IMR-90 (cell line): ENCODE measurements at regions not wholly inside any gene's neighbourhood (a gene's known extent, or its start where the extent isn't known, plus 50 kb on each side); places are given as distances from the start of the nearest gene placed in this dataset.

Experiments used
- ATAC-seq: fragments of 200-7000 bp; cut with Tn5 transposase; 2 replicates; pipeline ENCODE4 v1.9.1; 2020; ENCODE audit warnings: low read depth, mild to moderate bottlenecking, moderate library complexity
- BruUV-seq: library from RNA; stranded (reverse); fragments of 400-500 nt; replicated peaks from 2 replicates; lab custom pipeline; 2021; lab: Mats Ljungman, UMichigan
- CTCF ChIA-PET: fragments of 300-600 bp; formaldehyde crosslinking; extraction: SDS; loops from one replicate; lab custom pipeline; 2021; ENCODE audit warnings: antibody characterized with exemption; lab: Yijun Ruan, JAX
- POLR2A ChIA-PET: fragments of 300-600 bp; sonication (Branson Sonifier 250); formaldehyde crosslinking; loops from one replicate; lab custom pipeline; 2022; ENCODE audit warnings: antibody characterized with exemption; ENCODE audit not compliant: unreplicated experiment; lab: Charles Lee
- DNase-seq: peaks from one replicate; pipeline ENCODE4 v3.0.0; 2013
- H2AFZ ChIP-seq: replicated peaks from 2 replicates; pipeline ENCODE3; 2013; ENCODE audit warnings: low read length, mild to moderate bottlenecking; ENCODE audit not compliant: poor library complexity
- H2AK5ac ChIP-seq: 2 replicates; pipeline ENCODE4 v1.6.1; 2013; ENCODE audit warnings: low read depth, low read length, inconsistent platforms
- H2AK9ac ChIP-seq: replicated peaks from 2 replicates; pipeline ENCODE3; 2013; ENCODE audit warnings: mild to moderate bottlenecking, low read depth, low read length, moderate library complexity; ENCODE audit not compliant: poor library complexity
- H2BK120ac ChIP-seq: 2 replicates; pipeline ENCODE4 v1.6.1; 2013; ENCODE audit warnings: low read depth, low read length, inconsistent platforms
- H2BK15ac ChIP-seq: 3 replicates; pipeline ENCODE4 v1.6.1; 2013; ENCODE audit warnings: low read depth, low read length, inconsistent platforms
- H2BK20ac ChIP-seq: 2 replicates; pipeline ENCODE4 v1.6.1; 2013; ENCODE audit warnings: low read depth, mild to moderate bottlenecking, inconsistent platforms, low read length, moderate library complexity
- H2BK5ac ChIP-seq: 2 replicates; pipeline ENCODE4 v1.6.1; 2013; ENCODE audit warnings: mild to moderate bottlenecking, low read depth, low read length, inconsistent platforms; ENCODE audit not compliant: poor library complexity, severe bottlenecking
- H3K14ac ChIP-seq: replicated peaks from 2 replicates; pipeline ENCODE4 v1.6.1; 2013; ENCODE audit warnings: low read depth, low read length, inconsistent platforms
- H3K18ac ChIP-seq: 2 replicates; pipeline ENCODE4 v1.6.1; 2013; ENCODE audit warnings: low read depth, low read length, control low read depth
- H3K23ac ChIP-seq: 2 replicates; pipeline ENCODE4 v1.6.1; 2013; ENCODE audit warnings: low read depth, low read length, inconsistent platforms
- H3K27ac ChIP-seq: 2 replicates; pipeline ENCODE4 v1.5.1; 2013; ENCODE audit warnings: mild to moderate bottlenecking, control low read depth, low read length; ENCODE audit not compliant: insufficient read depth
- H3K27me3 ChIP-seq: 2 replicates; pipeline ENCODE4 v1.6.1; 2013; ENCODE audit warnings: low read length; ENCODE audit not compliant: control insufficient read depth, insufficient read depth
- H3K36me3 ChIP-seq: 2 replicates; pipeline ENCODE4 v1.6.1; 2013; ENCODE audit warnings: low read length, mixed read lengths; ENCODE audit not compliant: control insufficient read depth, insufficient read depth
- H3K4ac ChIP-seq: 2 replicates; pipeline ENCODE4 v1.6.1; 2013; ENCODE audit warnings: low read depth, low read length, inconsistent platforms
- H3K4me1 ChIP-seq: 2 replicates; pipeline ENCODE4 v1.6.1; 2013; ENCODE audit warnings: low read length, mixed read lengths; ENCODE audit not compliant: control insufficient read depth, insufficient read depth
- H3K4me2 ChIP-seq: 2 replicates; pipeline ENCODE4 v1.6.1; 2013; ENCODE audit warnings: low read depth, mild to moderate bottlenecking, control low read depth, low read length, moderate library complexity
- H3K4me3 ChIP-seq: 2 replicates; pipeline ENCODE4 v1.5.1; 2013; ENCODE audit warnings: low read depth, mild to moderate bottlenecking, control low read depth, low read length, moderate library complexity; ENCODE audit not compliant: insufficient read depth
- H3K56ac ChIP-seq: 2 replicates; pipeline ENCODE4 v1.6.1; 2013; ENCODE audit warnings: low read length, inconsistent platforms; ENCODE audit not compliant: insufficient read depth; ENCODE audit errors: extremely low read depth
- H3K79me1 ChIP-seq, 2 experiments: 2 replicates each; pipeline ENCODE4 v1.6.1; 2013; ENCODE audit warnings: low read length in 2 of 2, inconsistent platforms in 1 of 2, low read depth in 1 of 2
- H3K9ac ChIP-seq: 2 replicates; pipeline ENCODE4 v1.6.1; 2013; ENCODE audit warnings: low read depth, low read length, control low read depth
- H3K9me1 ChIP-seq: 2 replicates; pipeline ENCODE4 v1.6.1; 2013; ENCODE audit warnings: low read length, inconsistent platforms; ENCODE audit not compliant: insufficient read depth
- H3K9me3 ChIP-seq: 2 replicates; pipeline ENCODE4 v1.6.1; 2013; ENCODE audit warnings: low read length; ENCODE audit not compliant: control insufficient read depth, insufficient read depth
- H4K20me1 ChIP-seq: 2 replicates; pipeline ENCODE4 v1.6.1; 2013; ENCODE audit warnings: low read length, inconsistent platforms; ENCODE audit not compliant: insufficient read depth
- H4K5ac ChIP-seq: 2 replicates; pipeline ENCODE4 v1.6.1; 2013; ENCODE audit warnings: mild to moderate bottlenecking, low read depth, low read length, control low read depth
- H4K8ac ChIP-seq, 2 experiments: 2 replicates each; pipeline ENCODE4 v1.6.1; 2013; ENCODE audit warnings: low read depth in 2 of 2, low read length in 2 of 2, control low read depth in 1 of 2, inconsistent platforms in 1 of 2
- H4K91ac ChIP-seq: 2 replicates; pipeline ENCODE4 v1.6.1; 2013; ENCODE audit warnings: low read depth, low read length, inconsistent platforms; ENCODE audit not compliant: insufficient read depth
- BHLHE40 ChIP-seq: fragments of 150-350 bp; IDR thresholded peaks from 2 replicates; pipeline ENCODE4 v1.6.1; 2016; ENCODE audit warnings: mild to moderate bottlenecking, low read depth, low read length
- CEBPB ChIP-seq: IDR thresholded peaks from 2 replicates; pipeline ENCODE4 v1.6.1; 2012; ENCODE audit warnings: low read depth, low read length, improper control_type of control experiment
- CHD1 ChIP-seq: IDR thresholded peaks from 2 replicates; pipeline ENCODE4 v1.6.1; 2012; ENCODE audit warnings: low read depth, low read length, improper control_type of control experiment
- MXI1 ChIP-seq: IDR thresholded peaks from 2 replicates; pipeline ENCODE4 v1.6.1; 2012; ENCODE audit warnings: low read depth, mild to moderate bottlenecking, low read length, moderate library complexity, borderline replicate concordance
- RAD21 ChIP-seq: IDR thresholded peaks from 2 replicates; pipeline ENCODE4 v1.6.1; 2012; ENCODE audit warnings: low read length, improper control_type of control experiment
- RCOR1 ChIP-seq: IDR thresholded peaks from 2 replicates; pipeline ENCODE4 v1.6.1; 2012; ENCODE audit warnings: mild to moderate bottlenecking, low read length, improper control_type of control experiment; ENCODE audit not compliant: insufficient replicate concordance
- SMC3 ChIP-seq: fragments of 150-350 bp; IDR thresholded peaks from 2 replicates; pipeline ENCODE4 v1.6.1; 2016; ENCODE audit warnings: low read depth, mild to moderate bottlenecking, antibody characterized with exemption, low read length, moderate library complexity
- WGBS, 2 experiments: methylation state at CpG; one replicate each; pipeline versions ENCODE4 v1.1.5 to v1.1.7; 2013; ENCODE audit warnings: missing lambda C conversion rate in 2 of 2; ENCODE audit not compliant: insufficient read length in 1 of 2; ENCODE audit errors: extremely low coverage in 2 of 2; 5-methylcytosine and 5-hydroxymethylcytosine counted together
- dilution Hi-C: fragments of 300-500 bp; cut with HindIII; formaldehyde crosslinking; loops from one replicate; pipeline ENCODE4 v1.14.3; 2018; ENCODE audit warnings: low sequenced_read_pairs; ENCODE audit not compliant: unreplicated experiment
- in situ Hi-C: fragments of 300-500 bp; cut with MboI; formaldehyde crosslinking; loops from 3 replicates; pipeline ENCODE4 v1.14.3; 2019; ENCODE audit warnings: low sequenced_read_pairs, inconsistent platforms, mixed read lengths
- intact Hi-C: fragments of 100-400 bp; cut with micrococcal nuclease; formaldehyde crosslinking; loops from 2 replicates; pipeline ENCODE4 v1.10.0; 2022
- TF ChIP-seq, protein P1 (sequence below): fragments of 150-350 bp; IDR thresholded peaks from 2 replicates; pipeline ENCODE4 v1.6.1; 2016; ENCODE audit warnings: low read depth, mild to moderate bottlenecking, low read length, moderate library complexity, borderline replicate concordance

DNA sequence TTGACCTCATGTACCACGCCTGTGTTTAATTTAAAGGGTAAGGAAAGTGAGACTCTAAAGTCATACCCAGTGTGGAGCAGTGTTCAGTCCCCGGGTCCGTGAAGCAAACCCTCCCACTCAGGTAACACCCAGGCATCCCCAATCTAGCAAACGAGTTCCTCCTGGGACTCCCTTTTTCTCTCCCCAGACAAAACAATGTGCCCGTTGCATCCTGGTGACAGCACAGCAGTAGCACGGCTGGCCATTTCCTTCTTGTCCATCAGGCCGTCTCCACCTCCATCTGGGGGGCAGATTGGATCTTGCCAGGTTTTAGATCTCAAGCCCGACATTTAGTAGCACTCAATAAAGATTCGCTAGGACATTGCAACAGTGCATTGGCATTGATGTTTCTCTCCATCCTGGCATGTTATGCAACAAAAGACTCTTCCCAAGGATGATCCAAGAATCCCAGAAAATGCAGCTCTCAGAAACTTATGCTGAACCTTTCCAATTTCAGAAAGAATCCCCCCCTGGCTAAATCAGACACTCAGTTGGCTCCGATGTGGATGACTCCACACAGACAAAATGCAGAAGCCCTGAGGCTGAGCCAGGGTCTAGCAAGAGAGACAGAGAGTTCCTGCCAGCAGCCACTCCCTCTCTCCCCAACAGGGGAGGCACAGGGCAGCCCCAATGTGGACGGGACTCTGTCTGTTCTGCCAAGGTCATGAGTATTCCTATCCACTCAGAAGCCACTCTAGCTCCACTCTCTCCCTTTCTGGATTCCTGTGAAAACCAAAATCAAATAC lies 274.5 kb upstream of the MGMT start:
- Histone ChIP-seq H2AFZ (no peak overlapping the region), H3K56ac (no peak overlapping the region), H3K36me3 (no peaks in the 10 kb centered on the region), H3K4me1 (no peaks in the 10 kb centered on the region; the same call in 1 of the 2 replicates), H2BK120ac (no peak overlapping the region), H3K79me1 (no peaks in the 10 kb centered on the region), H3K4me3 (no peak overlapping the region), H3K9me1 (no peaks in the 10 kb centered on the region), H3K27ac (no peak overlapping the region), H3K14ac (no peak overlapping the region), H2BK20ac (no peak overlapping the region), H2AK5ac (no peak overlapping the region), H3K18ac (no peak overlapping the region; the same call in 1 of the 2 replicates), H4K5ac (no peak overlapping the region), H4K91ac (no peak overlapping the region), H3K4ac (no peak overlapping the region), H2BK5ac (no peak overlapping the region), H3K27me3 (no peaks in the 10 kb centered on the region; the same call in 1 of the 2 replicates), H4K8ac (no peak overlapping the region), H3K23ac (no peak overlapping the region), H3K4me2 (no peak overlapping the region), H2BK15ac (no peak overlapping the region), H2AK9ac (no peak overlapping the region), H3K9ac (no peak overlapping the region), H3K9me3 (peaks cover 14% of the 10 kb centered on the region), H4K20me1 (no peaks in the 10 kb centered on the region)
- ChIA-PET CTCF (no interaction called here), POLR2A (no interaction called here)
- in situ Hi-C loops (no loop called here), dilution Hi-C loops (no loop called here), intact Hi-C loops (no loop called here)
- no peak for DNase-seq
- no peak for ATAC-seq
- TF ChIP-seq, protein P1, sequence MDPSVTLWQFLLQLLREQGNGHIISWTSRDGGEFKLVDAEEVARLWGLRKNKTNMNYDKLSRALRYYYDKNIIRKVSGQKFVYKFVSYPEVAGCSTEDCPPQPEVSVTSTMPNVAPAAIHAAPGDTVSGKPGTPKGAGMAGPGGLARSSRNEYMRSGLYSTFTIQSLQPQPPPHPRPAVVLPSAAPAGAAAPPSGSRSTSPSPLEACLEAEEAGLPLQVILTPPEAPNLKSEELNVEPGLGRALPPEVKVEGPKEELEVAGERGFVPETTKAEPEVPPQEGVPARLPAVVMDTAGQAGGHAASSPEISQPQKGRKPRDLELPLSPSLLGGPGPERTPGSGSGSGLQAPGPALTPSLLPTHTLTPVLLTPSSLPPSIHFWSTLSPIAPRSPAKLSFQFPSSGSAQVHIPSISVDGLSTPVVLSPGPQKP: no peak
- TF ChIP-seq MXI1 (no peak), SMC3 (no peak), CEBPB (no peak), RCOR1 (no peak), RAD21 (no peak), BHLHE40 (no peak), CHD1 (no peak)
- 38% methylated on average over 3 of the region's 11 CpGs; no CpG with 5 or more reads in 1 of the 2 experiments for WGBS, 2 experiments
- BruUV-seq: no TSS peak
